ENCODE measurements at regions not wholly inside any gene's neighbourhood (a gene's known extent, or its start where the extent isn't known, plus 50 kb on each side); places are given as distances from the start of the nearest gene placed in this dataset.

- TF ChIP-seq, protein P1, sequence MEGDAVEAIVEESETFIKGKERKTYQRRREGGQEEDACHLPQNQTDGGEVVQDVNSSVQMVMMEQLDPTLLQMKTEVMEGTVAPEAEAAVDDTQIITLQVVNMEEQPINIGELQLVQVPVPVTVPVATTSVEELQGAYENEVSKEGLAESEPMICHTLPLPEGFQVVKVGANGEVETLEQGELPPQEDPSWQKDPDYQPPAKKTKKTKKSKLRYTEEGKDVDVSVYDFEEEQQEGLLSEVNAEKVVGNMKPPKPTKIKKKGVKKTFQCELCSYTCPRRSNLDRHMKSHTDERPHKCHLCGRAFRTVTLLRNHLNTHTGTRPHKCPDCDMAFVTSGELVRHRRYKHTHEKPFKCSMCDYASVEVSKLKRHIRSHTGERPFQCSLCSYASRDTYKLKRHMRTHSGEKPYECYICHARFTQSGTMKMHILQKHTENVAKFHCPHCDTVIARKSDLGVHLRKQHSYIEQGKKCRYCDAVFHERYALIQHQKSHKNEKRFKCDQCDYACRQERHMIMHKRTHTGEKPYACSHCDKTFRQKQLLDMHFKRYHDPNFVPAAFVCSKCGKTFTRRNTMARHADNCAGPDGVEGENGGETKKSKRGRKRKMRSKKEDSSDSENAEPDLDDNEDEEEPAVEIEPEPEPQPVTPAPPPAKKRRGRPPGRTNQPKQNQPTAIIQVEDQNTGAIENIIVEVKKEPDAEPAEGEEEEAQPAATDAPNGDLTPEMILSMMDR (IDR thresholded peaks at IDR 0.05; ENCODE audit: borderline replicate concordance, extremely low read depth, insufficient read depth), result no peak
- Histone ChIP-seq H3K27me3 (ENCODE audit: control insufficient read depth, insufficient read depth, low read length) (no peaks in the 10 kb centered on the region), H3K9ac (ENCODE audit: low read length in 3 of 3) (no peak overlapping the region), H3K9me3 (ENCODE audit: control insufficient read depth in 2 of 3, insufficient read depth in 1 of 3, low read length in 3 of 3) (peaks cover 0 to 9% (median 0%) of the 10 kb centered on the region in 3 donors), H3K27ac (ENCODE audit: low read depth in 2 of 2, low read length in 2 of 2) (no peak overlapping the region), H3K36me3 (ENCODE audit: control insufficient read depth in 2 of 3, insufficient read depth in 3 of 3, low read length in 3 of 3) (no peaks in the 10 kb centered on the region), H3K4me1 (ENCODE audit: control insufficient read depth in 2 of 3, insufficient read depth in 2 of 3, low read depth in 1 of 3, low read length in 3 of 3) (no peaks in the 10 kb centered on the region), H3K4me3 (ENCODE audit: low read length in 3 of 3) (no peak overlapping the region)
- intact Hi-C loops (cut with DNase I), result no loop called here
- DNase-seq (no peak), FAIRE-seq (no peak)
These were observed 930.5 kb downstream of the ADGRL2 start for GRCh38 chr1:82731216-82731615.

DNA sequence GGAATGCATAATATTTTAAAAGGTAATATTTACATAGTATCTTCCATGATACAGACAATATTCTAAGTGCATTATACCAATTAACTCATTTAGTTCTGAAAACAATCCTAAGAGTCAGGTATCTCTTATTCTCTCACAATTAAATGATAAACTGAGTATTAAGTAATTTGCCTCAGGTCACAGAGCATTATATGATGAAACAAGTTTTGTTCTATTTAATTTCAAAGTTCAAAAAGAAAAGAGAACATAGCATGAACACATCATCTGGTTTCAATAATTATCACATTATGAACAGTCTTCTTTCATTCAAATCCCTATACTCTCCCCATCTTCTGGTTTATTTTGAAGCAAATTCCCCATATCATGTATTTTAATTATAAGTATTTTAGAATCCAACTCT, 927.5 kb downstream of the ADGRL2 start:
- intact Hi-C loops (cut with DNase I), result no loop called here
- H3K4me1 ChIP-seq (ENCODE audit: control insufficient read depth in 2 of 3, insufficient read depth in 2 of 3, low read depth in 1 of 3, low read length in 3 of 3), result no peaks in the 10 kb centered on the region
- no peak overlapping the region for H3K27ac ChIP-seq (ENCODE audit: low read depth in 2 of 2, low read length in 2 of 2)
- DNase-seq (no peak), FAIRE-seq (no peak)
- no peak overlapping the region for H3K9ac ChIP-seq (ENCODE audit: low read length in 3 of 3)
- TF ChIP-seq, protein P1 (IDR thresholded peaks at IDR 0.05; ENCODE audit: borderline replicate concordance, extremely low read depth, insufficient read depth), result no peak
- H3K36me3 ChIP-seq (ENCODE audit: control insufficient read depth in 2 of 3, insufficient read depth in 3 of 3, low read length in 3 of 3), result no peaks in the 10 kb centered on the region
- no peaks in the 10 kb centered on the region for H3K27me3 ChIP-seq (ENCODE audit: control insufficient read depth, insufficient read depth, low read length)
- no peak overlapping the region for H3K4me3 ChIP-seq (ENCODE audit: low read length in 3 of 3)
- peaks cover 0 to 9% (median 0%) of the 10 kb centered on the region in 3 donors for H3K9me3 ChIP-seq (ENCODE audit: control insufficient read depth in 2 of 3, insufficient read depth in 1 of 3, low read length in 3 of 3)

DNA sequence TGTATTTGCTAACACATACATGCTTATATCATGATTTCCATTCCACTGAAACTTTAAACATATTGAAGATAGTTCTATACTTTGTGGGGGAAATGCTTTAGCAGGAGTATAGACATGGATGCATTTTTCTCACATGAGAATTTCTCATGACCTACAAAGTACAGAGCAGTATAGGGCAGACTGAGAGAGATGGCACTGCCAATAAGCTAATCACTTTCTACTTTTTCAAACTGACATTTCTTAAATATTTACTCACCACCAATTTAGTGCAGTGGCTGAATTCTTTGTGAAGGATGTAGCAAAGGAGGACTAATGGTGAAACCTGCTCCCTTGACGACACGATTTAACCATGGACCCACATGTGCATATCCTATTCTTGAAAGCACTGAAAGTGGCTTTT, 923.5 kb downstream of the ADGRL2 start:
- FAIRE-seq (no peak), DNase-seq (no peak)
- Histone ChIP-seq H3K9me3 (ENCODE audit: control insufficient read depth in 2 of 3, insufficient read depth in 1 of 3, low read length in 3 of 3) (no peaks in the 10 kb centered on the region), H3K9ac (ENCODE audit: low read length in 3 of 3) (no peak overlapping the region), H3K27ac (ENCODE audit: low read depth in 2 of 2, low read length in 2 of 2) (no peak overlapping the region), H3K4me3 (ENCODE audit: low read length in 3 of 3) (no peak overlapping the region), H3K4me1 (ENCODE audit: control insufficient read depth in 2 of 3, insufficient read depth in 2 of 3, low read depth in 1 of 3, low read length in 3 of 3) (no peaks in the 10 kb centered on the region), H3K27me3 (ENCODE audit: control insufficient read depth, insufficient read depth, low read length) (no peaks in the 10 kb centered on the region), H3K36me3 (ENCODE audit: control insufficient read depth in 2 of 3, insufficient read depth in 3 of 3, low read length in 3 of 3) (no peaks in the 10 kb centered on the region)
- intact Hi-C loops (cut with DNase I), result no loop called here
- TF ChIP-seq, protein P1 (IDR thresholded peaks at IDR 0.05; ENCODE audit: borderline replicate concordance, extremely low read depth, insufficient read depth), result no peak

GRCh38 chr1:82722608-82723007, 921.9 kb downstream of the ADGRL2 start:
- intact Hi-C loops (cut with DNase I), result no loop called here
- no peaks in the 10 kb centered on the region for H3K27me3 ChIP-seq (ENCODE audit: control insufficient read depth, insufficient read depth, low read length)
- TF ChIP-seq, protein P1 (IDR thresholded peaks at IDR 0.05; ENCODE audit: borderline replicate concordance, extremely low read depth, insufficient read depth), result no peak
- no peaks in the 10 kb centered on the region for H3K4me1 ChIP-seq (ENCODE audit: control insufficient read depth in 2 of 3, insufficient read depth in 2 of 3, low read depth in 1 of 3, low read length in 3 of 3)
- no peak overlapping the region for H3K9ac ChIP-seq (ENCODE audit: low read length in 3 of 3)
- no peaks in the 10 kb centered on the region for H3K36me3 ChIP-seq (ENCODE audit: control insufficient read depth in 2 of 3, insufficient read depth in 3 of 3, low read length in 3 of 3)
- no peaks in the 10 kb centered on the region for H3K9me3 ChIP-seq (ENCODE audit: control insufficient read depth in 2 of 3, insufficient read depth in 1 of 3, low read length in 3 of 3)
- DNase-seq (no peak), FAIRE-seq (no peak)
- no peak overlapping the region for H3K4me3 ChIP-seq (ENCODE audit: low read length in 3 of 3)
- no peak overlapping the region for H3K27ac ChIP-seq (ENCODE audit: low read depth in 2 of 2, low read length in 2 of 2)
